ENCODE measurements at regions not wholly inside any gene's neighbourhood (a gene's known extent, or its start where the extent isn't known, plus 50 kb on each side); places are given as distances from the start of the nearest gene placed in this dataset.

- FAIRE-seq = no peak
- H2BK12ac ChIP-seq (ENCODE audit: low read depth, low read length) = no peak overlapping the region
- no peak overlapping the region for H2BK120ac ChIP-seq (replicated peaks; ENCODE audit: low read depth, low read length)
- H3K4me2 ChIP-seq (ENCODE audit: insufficient read depth in 1 of 2, low read depth in 2 of 2, low read length in 2 of 2) = no peak overlapping the region
- no peaks in the 10 kb centered on the region for H4K20me1 ChIP-seq (replicated peaks in 1 of 2; ENCODE audit: control insufficient read depth in 1 of 2, insufficient read depth in 2 of 2, low read length in 2 of 2)
- H3K9ac ChIP-seq (replicated peaks in 1 of 4; ENCODE audit: extremely low read depth in 1 of 4, low read depth in 3 of 4, low read length in 3 of 4) = no peak overlapping the region
- ChIA-PET CTCF (ENCODE audit: partially characterized antibody) (interaction anchor here (2.4 to 3.2 kb wide), 2 partner anchors 10 to 182 kb away, joined by 8 to 11 read pairs; no protein-coding TSS in a partner anchor), POLR2A (ENCODE audit: partially characterized antibody) (no interaction called here)
- no peak overlapping the region for H3K4ac ChIP-seq (replicated peaks; ENCODE audit: insufficient read length, low read depth, low read length)
- no peak overlapping the region for H2BK15ac ChIP-seq (ENCODE audit: low read length)
- H4K5ac ChIP-seq (ENCODE audit: insufficient read length, low read depth, low read length) = no peak overlapping the region
- no peak overlapping the region for H2AFZ ChIP-seq (ENCODE audit: low read length)
- H3K9me3 ChIP-seq (ENCODE audit: insufficient read depth in 2 of 2, low read depth in 1 of 2, low read length in 1 of 2) = peaks cover 0 to 12% of the 10 kb centered on the region in 2 experiments; a peak in 1 of 4 replicates
- no peak overlapping the region for H4K91ac ChIP-seq (replicated peaks; ENCODE audit: insufficient read length, low read length)
- no peak overlapping the region for H3K14ac ChIP-seq (ENCODE audit: insufficient read length)
- H3K79me2 ChIP-seq (ENCODE audit: control insufficient read depth in 1 of 2, insufficient read depth in 2 of 2, low read length in 2 of 2) = no peaks in the 10 kb centered on the region
- H3K23me2 ChIP-seq (ENCODE audit: low read depth, low read length) = no peaks in the 10 kb centered on the region
- no peak for DNase-seq (ENCODE audit: low read depth in 1 of 2, low spot score in 2 of 2)
- no peak overlapping the region for H3K27ac ChIP-seq (ENCODE audit: low read depth, low read length)
- H3K4me3 ChIP-seq (ENCODE audit: extremely low read depth in 1 of 4, insufficient read depth in 2 of 4, low read depth in 3 of 4, low read length in 4 of 4) = no peak overlapping the region
- H3K36me3 ChIP-seq (ENCODE audit: control insufficient read depth in 2 of 4, insufficient read depth in 4 of 4, low read length in 3 of 4) = peaks cover 0 to 2% (median 0%) of the 10 kb centered on the region in 4 experiments; a peak in 1 of 8 replicates
- H3K56ac ChIP-seq (replicated peaks; ENCODE audit: insufficient read length, low read depth, low read length) = no peak overlapping the region
- 79% methylated on average over 2 of the region's 2 CpGs; no CpG with 5 or more reads in 1 of the 2 experiments for WGBS, 2 experiments (ENCODE audit: extremely low coverage in 1 of 2, insufficient coverage in 1 of 2, insufficient read length in 1 of 2, insufficient replicate concordance in 2 of 2, low coverage in 1 of 2, low lambda C conversion rate in 2 of 2, missing lambda C conversion rate in 1 of 2)
- no peak overlapping the region for H3K23ac ChIP-seq (ENCODE audit: insufficient read length)
- no peak overlapping the region for H2BK5ac ChIP-seq (ENCODE audit: low read depth, low read length)
- no peak overlapping the region for H3K18ac ChIP-seq (ENCODE audit: extremely low read depth, low read length)
- H4K8ac ChIP-seq (ENCODE audit: extremely low read depth, insufficient read depth, low read length) = no peak overlapping the region
- TF ChIP-seq TEAD4 (IDR thresholded peaks at IDR 0.05; ENCODE audit: low read depth, low read length) = no peak
- H3K79me1 ChIP-seq (ENCODE audit: low read depth, low read length) = no peaks in the 10 kb centered on the region
- H3K27me3 ChIP-seq (replicated peaks in 1 of 4; ENCODE audit: control insufficient read depth in 3 of 4, extremely low read depth in 1 of 4, insufficient read depth in 3 of 4, low read length in 3 of 4) = peaks cover 0 to 1% (median 0%) of the 10 kb centered on the region in 4 experiments; a peak in 1 of 7 replicates
- H3K4me1 ChIP-seq (replicated peaks in 1 of 4; ENCODE audit: control insufficient read depth in 3 of 4, insufficient read depth in 4 of 4, low read length in 3 of 4) = no peaks in the 10 kb centered on the region
- H2AK5ac ChIP-seq (ENCODE audit: low read depth, low read length) = no peak overlapping the region
- no peak overlapping the region for H2BK20ac ChIP-seq (ENCODE audit: low read length)
Observed at GRCh38 chr12:62008703-62009102, 251.5 kb upstream of the USP15 start.
